GM12865 (cell line): ENCODE measurements at regions not wholly inside any gene's neighbourhood (a gene's known extent, or its start where the extent isn't known, plus 50 kb on each side); places are given as distances from the start of the nearest gene placed in this dataset.

Experiments
- DNase-seq: peaks from one replicate; pipeline ENCODE4 v3.0.0; 2010; ENCODE audit warnings: low read depth
- H3K4me3 ChIP-seq: 2 replicates; pipeline ENCODE4 v1.5.1; 2011; ENCODE audit warnings: mild to moderate bottlenecking, low read depth, low read length, control low read depth
- CTCF ChIP-seq: IDR thresholded peaks from 2 replicates; pipeline ENCODE4 v1.5.1; 2011; ENCODE audit warnings: low read length, control low read depth, low read depth, inconsistent platforms; ENCODE audit not compliant: insufficient read depth; ENCODE audit errors: missing control alignments

GRCh38 chr13:56347014-56347413, 793.7 kb upstream of the PRR20A start:
- H3K4me3 ChIP-seq: no peak overlapping the region
- no peak for TF ChIP-seq CTCF
- no peak for DNase-seq

GRCh38 chr13:56349866-56350265, 790.9 kb upstream of the PRR20A start:
- no peak for TF ChIP-seq CTCF
- no peak for DNase-seq
- no peak overlapping the region for H3K4me3 ChIP-seq

GRCh38 chr13:56351041-56351440, 789.7 kb upstream of the PRR20A start:
- DNase-seq: no peak
- no peak overlapping the region for H3K4me3 ChIP-seq
- no peak for TF ChIP-seq CTCF

GRCh38 chr13:56352361-56352760, 788.4 kb upstream of the PRR20A start:
- H3K4me3 ChIP-seq: no peak overlapping the region
- no peak for TF ChIP-seq CTCF
- DNase-seq: no peak

GRCh38 chr13:56352901-56353300, 787.8 kb upstream of the PRR20A start:
- no peak for DNase-seq
- no peak for TF ChIP-seq CTCF
- no peak overlapping the region for H3K4me3 ChIP-seq

GRCh38 chr13:56356690-56357089, 784.0 kb upstream of the PRR20A start:
- H3K4me3 ChIP-seq: no peak overlapping the region
- no peak for TF ChIP-seq CTCF
- no peak for DNase-seq

- DNase-seq: no peak
- no peak for TF ChIP-seq CTCF
- no peak overlapping the region for H3K4me3 ChIP-seq
Observed at GRCh38 chr13:56378566-56378965, 762.2 kb upstream of the PRR20A start.
